Prostate gland (tissue), 2 donors: ENCODE measurements at regions not wholly inside any gene's neighbourhood (a gene's known extent, or its start where the extent isn't known, plus 50 kb on each side); places are given as distances from the start of the nearest gene placed in this dataset.

ENCODE experiments used
- POLR2A ChIP-seq: fragments of 450-650 bp; IDR thresholded peaks from one replicate; pipeline ENCODE4 v1.6.1; 2016; ENCODE audit warnings: antibody characterized with exemption, mild to moderate bottlenecking
- POLR2AphosphoS5 ChIP-seq: sonication (generic); formaldehyde crosslinking; IDR thresholded peaks from one replicate; pipeline ENCODE4 v1.6.1; 2017; ENCODE audit warnings: antibody characterized with exemption
- TF ChIP-seq, protein P1 (sequence below), 4 experiments: fragments of 200-600 bp in 2 of 4; fragments of 450-650 bp in 2 of 4; sonication (generic) in 2 of 4; IDR thresholded peaks; 1 replicate in 3 of 4; 2 replicates in 1 of 4; pipeline ENCODE4 v1.5.1; 2016 to 2019; ENCODE audit warnings: antibody characterized with exemption in 4 of 4, mild to moderate bottlenecking in 2 of 4, moderate library complexity in 2 of 4

DNA sequence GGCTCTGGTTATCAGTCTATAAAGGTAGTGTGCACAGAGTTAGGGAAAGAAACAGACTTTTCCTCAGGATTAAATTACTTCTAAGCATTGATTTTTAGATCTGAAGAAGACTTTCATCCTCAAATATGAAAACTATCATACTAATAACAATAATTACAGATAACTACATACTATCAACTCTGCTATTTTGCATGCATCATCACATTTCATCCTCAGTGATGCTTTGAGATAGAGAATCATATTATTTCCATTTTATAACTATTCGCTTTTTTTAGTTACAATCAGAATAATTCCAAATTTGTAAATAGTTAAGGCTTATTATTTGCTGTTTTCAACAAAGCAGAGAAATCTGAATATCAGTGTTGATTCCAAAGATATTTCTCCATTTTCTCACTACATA, 239.2 kb downstream of the MEIS1 start:
- TF ChIP-seq POLR2A (no peak), POLR2AphosphoS5 (no peak)
- TF ChIP-seq, protein P1, sequence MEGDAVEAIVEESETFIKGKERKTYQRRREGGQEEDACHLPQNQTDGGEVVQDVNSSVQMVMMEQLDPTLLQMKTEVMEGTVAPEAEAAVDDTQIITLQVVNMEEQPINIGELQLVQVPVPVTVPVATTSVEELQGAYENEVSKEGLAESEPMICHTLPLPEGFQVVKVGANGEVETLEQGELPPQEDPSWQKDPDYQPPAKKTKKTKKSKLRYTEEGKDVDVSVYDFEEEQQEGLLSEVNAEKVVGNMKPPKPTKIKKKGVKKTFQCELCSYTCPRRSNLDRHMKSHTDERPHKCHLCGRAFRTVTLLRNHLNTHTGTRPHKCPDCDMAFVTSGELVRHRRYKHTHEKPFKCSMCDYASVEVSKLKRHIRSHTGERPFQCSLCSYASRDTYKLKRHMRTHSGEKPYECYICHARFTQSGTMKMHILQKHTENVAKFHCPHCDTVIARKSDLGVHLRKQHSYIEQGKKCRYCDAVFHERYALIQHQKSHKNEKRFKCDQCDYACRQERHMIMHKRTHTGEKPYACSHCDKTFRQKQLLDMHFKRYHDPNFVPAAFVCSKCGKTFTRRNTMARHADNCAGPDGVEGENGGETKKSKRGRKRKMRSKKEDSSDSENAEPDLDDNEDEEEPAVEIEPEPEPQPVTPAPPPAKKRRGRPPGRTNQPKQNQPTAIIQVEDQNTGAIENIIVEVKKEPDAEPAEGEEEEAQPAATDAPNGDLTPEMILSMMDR (IDR thresholded peaks at IDR 0.05): no peak
